ENCODE measurements at regions not wholly inside any gene's neighbourhood (a gene's known extent, or its start where the extent isn't known, plus 50 kb on each side); places are given as distances from the start of the nearest gene placed in this dataset.
A peak's percentile ranks its signal among the peaks of the same experiment; 100 is the strongest.

DNA sequence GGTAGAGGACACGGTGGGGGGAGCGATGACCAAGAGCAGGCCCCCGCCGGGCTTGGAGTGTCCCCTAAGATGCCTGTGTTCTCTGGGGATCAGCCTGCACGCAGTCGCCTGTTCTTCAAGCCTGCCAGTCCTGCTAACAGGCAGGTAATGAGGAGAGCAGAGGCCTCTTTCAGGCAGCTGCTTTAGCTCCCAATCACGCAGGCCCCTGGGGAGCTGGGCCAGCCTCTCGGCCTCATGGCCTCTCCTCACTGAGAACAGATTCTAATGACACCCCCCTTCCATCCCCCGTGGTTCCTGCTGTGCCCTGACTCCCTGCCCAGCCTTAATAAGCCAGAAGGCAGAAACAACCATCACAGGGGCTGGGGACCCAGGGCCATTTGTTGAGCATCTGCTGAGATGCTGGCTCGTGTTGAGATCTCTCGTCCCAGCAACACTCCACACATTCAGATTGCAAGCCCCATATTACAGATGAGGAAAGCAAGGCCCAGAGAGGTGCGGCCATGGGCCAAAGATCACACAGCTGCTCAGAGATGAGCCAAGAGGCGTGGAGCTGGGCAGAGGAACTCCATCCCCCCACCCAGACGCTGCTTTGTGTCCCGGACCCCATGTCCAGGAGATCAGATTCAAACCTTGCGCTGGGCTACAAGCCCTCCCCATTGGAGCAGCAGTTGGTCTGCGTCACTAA, 71.6 kb upstream of the CASZ1 start:
- TF ChIP-seq, protein P1, sequence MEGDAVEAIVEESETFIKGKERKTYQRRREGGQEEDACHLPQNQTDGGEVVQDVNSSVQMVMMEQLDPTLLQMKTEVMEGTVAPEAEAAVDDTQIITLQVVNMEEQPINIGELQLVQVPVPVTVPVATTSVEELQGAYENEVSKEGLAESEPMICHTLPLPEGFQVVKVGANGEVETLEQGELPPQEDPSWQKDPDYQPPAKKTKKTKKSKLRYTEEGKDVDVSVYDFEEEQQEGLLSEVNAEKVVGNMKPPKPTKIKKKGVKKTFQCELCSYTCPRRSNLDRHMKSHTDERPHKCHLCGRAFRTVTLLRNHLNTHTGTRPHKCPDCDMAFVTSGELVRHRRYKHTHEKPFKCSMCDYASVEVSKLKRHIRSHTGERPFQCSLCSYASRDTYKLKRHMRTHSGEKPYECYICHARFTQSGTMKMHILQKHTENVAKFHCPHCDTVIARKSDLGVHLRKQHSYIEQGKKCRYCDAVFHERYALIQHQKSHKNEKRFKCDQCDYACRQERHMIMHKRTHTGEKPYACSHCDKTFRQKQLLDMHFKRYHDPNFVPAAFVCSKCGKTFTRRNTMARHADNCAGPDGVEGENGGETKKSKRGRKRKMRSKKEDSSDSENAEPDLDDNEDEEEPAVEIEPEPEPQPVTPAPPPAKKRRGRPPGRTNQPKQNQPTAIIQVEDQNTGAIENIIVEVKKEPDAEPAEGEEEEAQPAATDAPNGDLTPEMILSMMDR (IDR thresholded peaks at IDR 0.05; ENCODE audit: low read depth, low read length): no peak
- no peak overlapping the region for H3K4me3 ChIP-seq (ENCODE audit: low read depth, low read length)
- H3K36me3 ChIP-seq: no peaks in the 10 kb centered on the region
- H3K27ac ChIP-seq: no peak overlapping the region
- no peaks in the 10 kb centered on the region for H3K27me3 ChIP-seq (ENCODE audit: insufficient read depth, low read depth, severe bottlenecking)
- peak; percentile 42 for DNase-seq
- no peaks in the 10 kb centered on the region for H3K9me3 ChIP-seq (ENCODE audit: severe bottlenecking)

DNA sequence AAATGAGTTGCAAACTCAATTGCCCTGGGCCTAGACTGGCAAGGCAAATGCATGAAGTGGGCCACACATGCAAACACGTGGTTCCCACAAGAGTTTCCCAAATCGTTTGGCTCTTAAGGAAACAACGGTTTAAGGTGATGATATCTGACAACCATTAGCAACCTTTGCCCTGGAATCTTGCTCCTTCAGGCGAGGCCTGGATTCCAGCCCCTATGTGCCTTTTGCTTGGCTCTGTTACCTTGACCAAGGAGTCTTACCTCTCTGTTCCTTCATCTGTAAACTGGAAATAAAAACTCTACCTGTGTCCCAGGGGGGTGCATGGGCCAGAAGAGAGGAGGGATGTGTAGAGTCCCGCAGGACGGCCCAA, 72.1 kb upstream of the CASZ1 start:
- Histone ChIP-seq H3K9me3 (ENCODE audit: severe bottlenecking) (no peaks in the 10 kb centered on the region), H3K27ac (no peak overlapping the region), H3K4me3 (ENCODE audit: low read depth, low read length) (no peak overlapping the region), H3K36me3 (no peaks in the 10 kb centered on the region), H3K27me3 (ENCODE audit: insufficient read depth, low read depth, severe bottlenecking) (no peaks in the 10 kb centered on the region)
- DNase-seq: no peak
- TF ChIP-seq, protein P1 (IDR thresholded peaks at IDR 0.05; ENCODE audit: low read depth, low read length): no peak

- Histone ChIP-seq H3K36me3 (no peaks in the 10 kb centered on the region), H3K9me3 (ENCODE audit: severe bottlenecking) (no peaks in the 10 kb centered on the region)
These were observed 73.5 kb upstream of the CASZ1 start for GRCh38 chr1:10869933-10870332.

DNA sequence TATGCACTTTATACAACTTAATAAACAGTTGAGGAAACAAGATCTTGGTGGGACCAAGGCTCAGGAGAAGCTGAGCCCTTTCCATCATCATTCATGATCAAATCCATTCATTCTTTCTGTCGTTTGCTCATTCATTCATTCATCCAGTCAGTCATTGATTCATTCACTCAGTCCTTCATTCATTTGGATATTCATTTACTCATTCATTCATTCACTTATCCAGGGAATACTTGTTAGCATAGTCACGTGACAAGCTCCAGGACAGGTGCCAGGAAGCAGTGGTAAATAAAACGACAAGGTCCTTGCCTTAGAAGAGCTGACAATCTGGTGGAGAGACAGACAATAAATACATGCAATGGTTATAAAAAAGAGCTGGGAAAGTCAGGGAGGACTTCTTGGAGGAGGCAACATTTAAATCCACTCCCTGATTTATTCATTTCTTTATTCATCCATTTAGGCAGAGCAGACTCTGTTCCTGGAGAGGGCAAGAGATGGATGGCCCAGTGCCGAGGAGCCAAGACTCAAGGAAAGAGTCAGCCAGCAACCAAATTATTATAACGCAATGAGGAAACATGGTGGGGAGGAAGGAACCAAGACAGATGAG, 74.1 kb upstream of the CASZ1 start:
- Histone ChIP-seq H3K9me3 (ENCODE audit: severe bottlenecking) (no peaks in the 10 kb centered on the region), H3K4me3 (ENCODE audit: low read depth, low read length) (no peak overlapping the region), H3K27me3 (ENCODE audit: insufficient read depth, low read depth, severe bottlenecking) (no peaks in the 10 kb centered on the region), H3K36me3 (no peaks in the 10 kb centered on the region), H3K27ac (no peak overlapping the region)
- DNase-seq: no peak
- TF ChIP-seq, protein P1 (IDR thresholded peaks at IDR 0.05; ENCODE audit: low read depth, low read length): no peak

More at GRCh38 chr1:10869933-10870332, 73.5 kb upstream of the CASZ1 start:
- no peaks in the 10 kb centered on the region for H3K27me3 ChIP-seq (ENCODE audit: insufficient read depth, low read depth, severe bottlenecking)
- no peak overlapping the region for H3K4me3 ChIP-seq (ENCODE audit: low read depth, low read length)
- TF ChIP-seq, protein P1 (IDR thresholded peaks at IDR 0.05; ENCODE audit: low read depth, low read length): no peak
- DNase-seq: no peak
- no peak overlapping the region for H3K27ac ChIP-seq

- no peak for DNase-seq
- H3K36me3 ChIP-seq: no peaks in the 10 kb centered on the region
- no peaks in the 10 kb centered on the region for H3K27me3 ChIP-seq (ENCODE audit: insufficient read depth, low read depth, severe bottlenecking)
- H3K9me3 ChIP-seq (ENCODE audit: severe bottlenecking): no peaks in the 10 kb centered on the region
- TF ChIP-seq, protein P1 (IDR thresholded peaks at IDR 0.05; ENCODE audit: low read depth, low read length): no peak
- no peak overlapping the region for H3K27ac ChIP-seq
- no peak overlapping the region for H3K4me3 ChIP-seq (ENCODE audit: low read depth, low read length)
These were observed 76.7 kb upstream of the CASZ1 start for GRCh38 chr1:10873189-10873588.

All from WERI-Rb-1 (cell line).